ENCODE measurements at regions not wholly inside any gene's neighbourhood (a gene's known extent, or its start where the extent isn't known, plus 50 kb on each side); places are given as distances from the start of the nearest gene placed in this dataset.

- TF ChIP-seq, protein P1, sequence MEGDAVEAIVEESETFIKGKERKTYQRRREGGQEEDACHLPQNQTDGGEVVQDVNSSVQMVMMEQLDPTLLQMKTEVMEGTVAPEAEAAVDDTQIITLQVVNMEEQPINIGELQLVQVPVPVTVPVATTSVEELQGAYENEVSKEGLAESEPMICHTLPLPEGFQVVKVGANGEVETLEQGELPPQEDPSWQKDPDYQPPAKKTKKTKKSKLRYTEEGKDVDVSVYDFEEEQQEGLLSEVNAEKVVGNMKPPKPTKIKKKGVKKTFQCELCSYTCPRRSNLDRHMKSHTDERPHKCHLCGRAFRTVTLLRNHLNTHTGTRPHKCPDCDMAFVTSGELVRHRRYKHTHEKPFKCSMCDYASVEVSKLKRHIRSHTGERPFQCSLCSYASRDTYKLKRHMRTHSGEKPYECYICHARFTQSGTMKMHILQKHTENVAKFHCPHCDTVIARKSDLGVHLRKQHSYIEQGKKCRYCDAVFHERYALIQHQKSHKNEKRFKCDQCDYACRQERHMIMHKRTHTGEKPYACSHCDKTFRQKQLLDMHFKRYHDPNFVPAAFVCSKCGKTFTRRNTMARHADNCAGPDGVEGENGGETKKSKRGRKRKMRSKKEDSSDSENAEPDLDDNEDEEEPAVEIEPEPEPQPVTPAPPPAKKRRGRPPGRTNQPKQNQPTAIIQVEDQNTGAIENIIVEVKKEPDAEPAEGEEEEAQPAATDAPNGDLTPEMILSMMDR (conservative IDR thresholded peaks at IDR 0.05; ENCODE audit: low read depth in 2 of 2), result no peak
- TF ChIP-seq NANOG (IDR thresholded peaks at IDR 0.05; ENCODE audit: borderline replicate concordance) (no peak), EZH2phosphoT487 (IDR thresholded peaks at IDR 0.05; ENCODE audit: unreplicated experiment) (no peak), ZNF462 (CRISPR knock-in tag; IDR thresholded peaks at IDR 0.05) (no peak), JUNB (IDR thresholded peaks at IDR 0.05; ENCODE audit: unreplicated experiment) (no peak), EZH2 (IDR thresholded peaks at IDR 0.05; ENCODE audit: low read depth, unreplicated experiment) (no peak), POLR2AphosphoS5 (IDR thresholded peaks at IDR 0.05; ENCODE audit: low read depth) (no peak), STAT1 (IDR thresholded peaks at IDR 0.05; ENCODE audit: unreplicated experiment) (no peak)
These were observed 101.2 kb upstream of the DHX40 start (continued) for GRCh38 chr17:59464246-59464645.

DNA sequence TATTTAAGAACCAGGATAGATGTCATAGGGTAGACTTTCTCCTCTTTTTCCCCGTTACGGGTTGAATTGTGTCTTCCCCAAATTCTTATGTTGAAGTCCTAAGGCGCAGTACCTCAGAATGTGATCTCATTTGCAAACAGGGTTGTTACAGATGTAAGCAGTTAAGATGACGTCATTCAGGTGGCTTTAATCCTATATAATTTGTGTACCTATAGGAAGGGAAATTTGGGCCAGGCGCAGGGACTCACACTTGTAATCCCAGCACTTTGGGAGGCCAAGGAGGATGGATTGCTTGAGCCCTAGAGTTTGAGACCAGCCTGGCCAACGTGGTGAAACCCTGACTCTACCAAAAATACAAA, 99.5 kb upstream of the DHX40 start:
- Histone ChIP-seq H3K27ac (ENCODE audit: low read depth) (no peak overlapping the region), H3K27me3 (ENCODE audit: insufficient read depth) (no peaks in the 10 kb centered on the region), H2AFZ (0 out of 2 replicates have a peak overlapping the region, but pooled peaks have one; percentile 23), H3K79me2 (replicated peaks; ENCODE audit: insufficient read depth) (no peaks in the 10 kb centered on the region), H3F3A (replicated peaks; ENCODE audit: low read depth) (no peaks in the 10 kb centered on the region), H4K20me1 (replicated peaks; ENCODE audit: insufficient read depth) (no peaks in the 10 kb centered on the region), H3K4me1 (ENCODE audit: insufficient read depth) (no peaks in the 10 kb centered on the region), H3K4me2 (no peak overlapping the region), H3K4me3 (no peak overlapping the region), H3K9me2 (ENCODE audit: insufficient read depth) (no peaks in the 10 kb centered on the region), H3K36me3 (ENCODE audit: insufficient read depth) (no peaks in the 10 kb centered on the region)
- Mint-ChIP-seq H3K4me1 (no peaks in the 10 kb centered on the region), H3K36me3 (ENCODE audit: low read depth) (no peaks in the 10 kb centered on the region), H3K27ac (no peak overlapping the region), H3K4me3 (no peak overlapping the region), H3K27me3 (ENCODE audit: insufficient read depth, low read depth, poor library complexity) (peaks cover 3% of the 10 kb centered on the region), H3K9me3 (no peaks in the 10 kb centered on the region)
- no peak for DNase-seq (ENCODE audit: low spot score)
- ATAC-seq, result no peak
- TF ChIP-seq ETS1 (IDR thresholded peaks at IDR 0.05), result no peak
